GM21723 (cell line): ENCODE measurements at regions not wholly inside any gene's neighbourhood (a gene's known extent, or its start where the extent isn't known, plus 50 kb on each side); places are given as distances from the start of the nearest gene placed in this dataset.
"Not testable (repeated sequence)": the region's sequence is repeated elsewhere in the genome, so short reads cannot be mapped to it uniquely, and the experiment has no call there.

ENCODE experiments used
- ATAC-seq: cut with Tn5 transposase; IDR thresholded peaks from one replicate; pipeline ENCODE4 v1.9.1; 2021; ENCODE audit warnings: mild to moderate bottlenecking, moderate library complexity; ENCODE audit not compliant: unreplicated experiment

GRCh38 chr17:45585794-45586650, 95.5 kb upstream of the PLEKHM1 start:
- ATAC-seq, result not testable (repeated sequence)

- not testable (repeated sequence) for ATAC-seq
These were observed 96.1 kb upstream of the PLEKHM1 start for GRCh38 chr17:45586651-45586934.

- not testable (repeated sequence) for ATAC-seq
These were observed 102.0 kb upstream of the PLEKHM1 start for GRCh38 chr17:45592433-45592923.

GRCh38 chr17:45596347-45596746, 105.8 kb upstream of the PLEKHM1 start:
- ATAC-seq, result not testable (repeated sequence)

- ATAC-seq, result not testable (repeated sequence)
These were observed 109.8 kb upstream of the PLEKHM1 start for GRCh38 chr17:45600052-45601012.

- not testable (repeated sequence) for ATAC-seq
These were observed 110.5 kb upstream of the PLEKHM1 start for GRCh38 chr17:45601013-45601412.

- not testable (repeated sequence) for ATAC-seq
These were observed 111.4 kb upstream of the PLEKHM1 start for GRCh38 chr17:45601605-45602539.

- not testable (repeated sequence) for ATAC-seq
These were observed 115.2 kb upstream of the PLEKHM1 start for GRCh38 chr17:45605751-45606150.

GRCh38 chr17:45619984-45620405, 129.5 kb upstream of the PLEKHM1 start:
- ATAC-seq, result peak; percentile 99

- peak; percentile 44 for ATAC-seq
These were observed 129.9 kb upstream of the PLEKHM1 start for GRCh38 chr17:45620468-45620867.

GRCh38 chr17:45621087-45621486, 130.6 kb upstream of the PLEKHM1 start:
- not testable (repeated sequence) for ATAC-seq

GRCh38 chr17:45622295-45622694, 131.8 kb upstream of the PLEKHM1 start:
- not testable (repeated sequence) for ATAC-seq

- no peak for ATAC-seq
These were observed 137.5 kb upstream of the PLEKHM1 start for GRCh38 chr17:45628019-45628418.

- ATAC-seq, result no peak
These were observed 141.4 kb upstream of the PLEKHM1 start for GRCh38 chr17:45631941-45632340.

- ATAC-seq, result no peak
These were observed 144.7 kb upstream of the CRHR1 start for GRCh38 chr17:45639297-45639849.

GRCh38 chr17:45640141-45640850, 143.8 kb upstream of the CRHR1 start:
- no peak for ATAC-seq

GRCh38 chr17:45641541-45641940, 142.6 kb upstream of the CRHR1 start:
- ATAC-seq, result no peak

- no peak for ATAC-seq
These were observed 140.5 kb upstream of the CRHR1 start for GRCh38 chr17:45643591-45643990.

GRCh38 chr17:45644637-45645036, 139.5 kb upstream of the CRHR1 start:
- ATAC-seq, result not testable (repeated sequence)
